B cell (primary cell): ENCODE measurements at regions not wholly inside any gene's neighbourhood (a gene's known extent, or its start where the extent isn't known, plus 50 kb on each side); places are given as distances from the start of the nearest gene placed in this dataset.
"Not testable (repeated sequence)": the region's sequence is repeated elsewhere in the genome, so short reads cannot be mapped to it uniquely, and the experiment has no call there.

Source experiments
- ATAC-seq: fragments of 200-7000 bp; cut with Tn5 transposase; one replicate; pipeline ENCODE4 v1.10.0; 2021; ENCODE audit warnings: low read depth, mild to moderate bottlenecking, moderate number of reproducible peaks, moderate library complexity
- CTCF ChIA-PET: fragments of 350-600 bp; sonication (Branson Sonifier 250); formaldehyde crosslinking; loops from one replicate; lab custom pipeline; 2021; ENCODE audit warnings: antibody characterized with exemption, inconsistent platforms; lab: Charles Lee
- POLR2A ChIA-PET: fragments of 350-600 bp; sonication (Branson Sonifier 250); formaldehyde crosslinking; loops from one replicate; lab custom pipeline; 2021; ENCODE audit warnings: antibody characterized with exemption; lab: Charles Lee
- DNase-seq: peaks from one replicate; pipeline ENCODE4 v3.0.0; 2013
- H2AFZ ChIP-seq: 2 replicates; pipeline ENCODE4 v1.6.1; 2012; ENCODE audit warnings: mild to moderate bottlenecking, low read depth, low read length; ENCODE audit not compliant: insufficient read depth, poor library complexity, severe bottlenecking
- H3K27ac ChIP-seq, 2 donors: 1 replicate in 1 of 2; 2 replicates in 1 of 2; pipeline ENCODE4 v1.5.1; 2012 to 2013; ENCODE audit warnings: low read length in 2 of 2, mild to moderate bottlenecking in 2 of 2, moderate library complexity in 1 of 2
- H3K27me3 ChIP-seq, 4 experiments: fragments of 200-600 bp in 1 of 4; sonication (generic) in 1 of 4; replicated peaks in 1 of 4; 1 replicate in 2 of 4; 2 replicates in 2 of 4; pipeline versions ENCODE4 v1.6.1 to v1.7.0; 2013 to 2016; ENCODE audit warnings: low read length in 3 of 4, mild to moderate bottlenecking in 2 of 4, mixed read lengths in 1 of 4, moderate library complexity in 1 of 4; ENCODE audit not compliant: insufficient read depth in 4 of 4, control insufficient read depth in 3 of 4; ENCODE audit errors: control extremely low read depth in 1 of 4
- H3K36me3 ChIP-seq, 2 experiments: replicated peaks in 1 of 2; 1 replicate in 1 of 2; 2 replicates in 1 of 2; pipeline versions ENCODE4 v1.6.1 to v1.7.1; 2013; ENCODE audit warnings: low read length in 1 of 2; ENCODE audit not compliant: insufficient read depth in 2 of 2, control insufficient read depth in 1 of 2; ENCODE audit errors: control extremely low read depth in 1 of 2, extremely low read depth in 1 of 2
- H3K4me1 ChIP-seq, 2 donors: fragments of 200-600 bp in 1 of 2; sonication (generic) in 1 of 2; 1 replicate in 1 of 2; 2 replicates in 1 of 2; pipeline versions ENCODE4 v1.5.1 to v1.6.1; 2013 to 2017; ENCODE audit warnings: low read length in 2 of 2; ENCODE audit not compliant: control insufficient read depth in 2 of 2, insufficient read depth in 2 of 2
- H3K4me2 ChIP-seq: replicated peaks from 2 replicates; pipeline ENCODE3; 2012; ENCODE audit warnings: mild to moderate bottlenecking, low read depth, low read length; ENCODE audit not compliant: poor library complexity, severe bottlenecking
- H3K4me3 ChIP-seq, 5 experiments: fragments of 200-600 bp in 1 of 5; sonication (generic) in 1 of 5; 1 replicate in 3 of 5; 2 replicates in 2 of 5; pipeline versions ENCODE4 v1.5.1 to v1.7.0; 2011 to 2016; ENCODE audit warnings: low read length in 4 of 5, mild to moderate bottlenecking in 4 of 5, low read depth in 2 of 5, control low read depth in 1 of 5, moderate library complexity in 1 of 5; ENCODE audit not compliant: insufficient read depth in 1 of 5; ENCODE audit errors: control extremely low read depth in 1 of 5, extremely low read depth in 1 of 5
- H3K79me2 ChIP-seq: fragments of 200-600 bp; sonication (generic); one replicate; pipeline ENCODE4 v1.6.0; 2016; ENCODE audit warnings: low read length; ENCODE audit not compliant: control insufficient read depth, insufficient read depth
- H3K9ac ChIP-seq: fragments of 200-600 bp; sonication (generic); 2 replicates; pipeline ENCODE4 v1.6.1; 2017; ENCODE audit warnings: mild to moderate bottlenecking, low read length, moderate library complexity
- H3K9me3 ChIP-seq, 3 donors: one replicate each; pipeline versions ENCODE4 v1.6.1 to v1.7.1; 2013; ENCODE audit warnings: low read length in 2 of 3; ENCODE audit not compliant: control insufficient read depth in 2 of 3, insufficient read depth in 1 of 3; ENCODE audit errors: control extremely low read depth in 1 of 3
- H4K20me1 ChIP-seq: 2 replicates; pipeline ENCODE4 v1.6.0; 2012; ENCODE audit warnings: mild to moderate bottlenecking, low read length; ENCODE audit not compliant: insufficient read depth, control insufficient read depth, poor library complexity, severe bottlenecking
- H3K27ac Mint-ChIP-seq: one replicate; pipeline ENCODE4 v1.8.0; 2021; ENCODE audit warnings: mixed read lengths
- H3K27me3 Mint-ChIP-seq: one replicate; pipeline ENCODE4 v1.8.0; 2021; ENCODE audit warnings: mixed read lengths
- H3K4me1 Mint-ChIP-seq: one replicate; pipeline ENCODE4 v1.8.0; 2021; ENCODE audit warnings: mixed read lengths
- H3K4me3 Mint-ChIP-seq: one replicate; pipeline ENCODE4 v1.8.0; 2021; ENCODE audit warnings: mixed read lengths
- H3K9me3 Mint-ChIP-seq: one replicate; pipeline ENCODE4 v1.8.0; 2022; ENCODE audit warnings: mixed read lengths; ENCODE audit not compliant: insufficient read depth
- CTCF ChIP-seq: fragments of 200-600 bp; IDR thresholded peaks from one replicate; pipeline ENCODE4 v1.8.0; 2022; ENCODE audit warnings: antibody characterized with exemption, mild to moderate bottlenecking
- WGBS: methylation state at CpG from one replicate; pipeline ENCODE4 v1.1.5; 2013; ENCODE audit warnings: missing lambda C conversion rate; ENCODE audit not compliant: insufficient coverage; 5-methylcytosine and 5-hydroxymethylcytosine counted together
- intact Hi-C: fragments of 100-400 bp; cut with micrococcal nuclease; formaldehyde crosslinking; loops from one replicate; pipeline ENCODE4 v1.10.0; 2022

- H3K4me3 ChIP-seq, intact Hi-C loops, H3K9ac ChIP-seq, H3K27ac ChIP-seq, H4K20me1 ChIP-seq, H3K4me1 Mint-ChIP-seq, H3K4me3 Mint-ChIP-seq, H3K4me1 ChIP-seq, H3K27ac Mint-ChIP-seq, H3K36me3 ChIP-seq, H2AFZ ChIP-seq, POLR2A ChIA-PET, CTCF ChIA-PET, H3K9me3 ChIP-seq, H3K27me3 ChIP-seq, H3K79me2 ChIP-seq, DNase-seq, H3K9me3 Mint-ChIP-seq, ATAC-seq: not testable (repeated sequence)
- H3K4me2 ChIP-seq, result peak overlapping the region; percentile 30
- WGBS, result 0% methylated on average over 2 of the region's 18 CpGs
- H3K27me3 Mint-ChIP-seq, result peaks cover 17% of the 10 kb centered on the region
These were observed 142.7 kb upstream of the EEF2KMT start for GRCh38 chr16:5240278-5240626.

DNA sequence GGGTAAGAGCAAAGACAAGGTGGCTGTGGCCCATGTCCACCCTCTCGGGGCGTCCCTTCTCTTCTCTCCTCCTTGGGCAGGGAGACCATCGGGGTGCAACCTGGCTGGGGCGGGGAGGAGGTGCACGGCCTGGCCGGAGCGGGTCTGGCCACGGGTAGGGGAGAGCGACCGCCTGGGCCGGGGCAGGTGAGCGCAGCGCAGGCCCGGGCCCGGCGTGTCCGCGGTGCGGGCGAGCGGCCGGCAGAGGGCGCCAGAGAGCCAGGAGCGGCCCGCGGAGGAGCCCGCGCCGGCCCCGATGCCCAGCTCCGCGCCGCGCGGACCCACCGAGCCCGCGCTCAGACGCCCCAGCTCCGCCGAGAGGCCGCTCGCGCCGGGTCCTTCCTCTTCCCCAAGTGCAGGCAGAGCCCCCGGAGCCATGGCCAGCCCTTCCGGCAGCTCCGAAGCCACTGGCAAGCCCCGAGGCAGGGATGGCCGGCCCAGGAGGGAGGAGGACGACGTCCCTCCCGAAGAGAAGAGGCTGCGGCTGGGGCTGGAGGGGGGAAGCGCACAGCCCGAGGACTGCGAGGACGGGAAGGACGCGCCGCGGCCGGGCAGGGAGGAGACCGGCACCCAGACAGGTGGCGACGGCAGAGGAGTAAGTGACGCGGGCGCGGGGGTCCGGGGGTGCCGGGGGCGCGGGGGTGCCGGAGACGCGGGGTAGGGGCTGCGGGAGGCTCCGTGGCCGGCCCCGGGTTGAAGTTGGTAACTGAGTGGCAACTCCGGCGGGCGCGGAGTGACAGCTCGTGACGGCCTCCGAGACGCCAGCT lies 142.1 kb upstream of the EEF2KMT start:
- H3K9me3 ChIP-seq, H4K20me1 ChIP-seq, CTCF ChIA-PET, POLR2A ChIA-PET, intact Hi-C loops, ATAC-seq, H3K4me1 Mint-ChIP-seq, H3K9ac ChIP-seq, H3K4me1 ChIP-seq, H3K36me3 ChIP-seq, H3K79me2 ChIP-seq, H3K27ac ChIP-seq, H3K9me3 Mint-ChIP-seq, H2AFZ ChIP-seq, H3K27me3 ChIP-seq, H3K27ac Mint-ChIP-seq, H3K4me3 ChIP-seq: not testable (repeated sequence)
- WGBS, result 3% methylated on average over 57 of the region's 89 CpGs
- peaks cover 17% of the 10 kb centered on the region for H3K27me3 Mint-ChIP-seq
- peak; percentile 44 for TF ChIP-seq CTCF
- DNase-seq, result peak; percentile 38
- peak overlapping the region; percentile 73 for H3K4me3 Mint-ChIP-seq
- H3K4me2 ChIP-seq, result peak overlapping the region; percentile 30
